ENCODE measurements at regions not wholly inside any gene's neighbourhood (a gene's known extent, or its start where the extent isn't known, plus 50 kb on each side); places are given as distances from the start of the nearest gene placed in this dataset.

DNA sequence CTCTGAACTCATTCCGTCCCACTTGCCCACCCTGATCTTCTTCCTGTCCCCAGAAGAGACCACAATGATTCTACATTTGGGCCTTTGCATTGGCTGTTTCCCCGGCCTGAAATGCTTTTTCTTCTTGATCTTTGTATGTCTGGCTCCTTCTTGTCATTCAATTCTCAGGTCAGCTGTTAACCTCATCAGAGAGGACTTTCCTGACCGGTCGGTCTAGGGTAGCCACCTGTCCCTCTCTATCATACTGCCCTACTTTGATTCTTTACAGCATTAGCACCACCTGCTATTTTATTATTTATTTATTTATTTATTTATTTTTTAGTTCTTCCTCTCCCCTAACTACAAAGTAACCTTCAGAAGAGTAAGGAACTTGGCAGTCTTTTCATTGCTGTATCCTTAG, 84.3 kb downstream of the DYRK2 start:
- H4K20me1 ChIP-seq (ENCODE audit: control insufficient read depth, insufficient read depth, low read depth, low read length), result no peaks in the 10 kb centered on the region
- no peaks in the 10 kb centered on the region for H3K9me3 ChIP-seq (ENCODE audit: control insufficient read depth, insufficient read depth, low read length)
- no peak overlapping the region for H3K4me2 ChIP-seq (ENCODE audit: low read length)
- no peaks in the 10 kb centered on the region for H3K4me1 ChIP-seq (ENCODE audit: control insufficient read depth, low read length)
- no peaks in the 10 kb centered on the region for H3K9me2 ChIP-seq (replicated peaks; ENCODE audit: control insufficient read depth, low read length)
- TF ChIP-seq EZH2phosphoT487 (IDR thresholded peaks at IDR 0.05; ENCODE audit: borderline replicate concordance, low read length), result no peak
- TF ChIP-seq, protein P1, sequence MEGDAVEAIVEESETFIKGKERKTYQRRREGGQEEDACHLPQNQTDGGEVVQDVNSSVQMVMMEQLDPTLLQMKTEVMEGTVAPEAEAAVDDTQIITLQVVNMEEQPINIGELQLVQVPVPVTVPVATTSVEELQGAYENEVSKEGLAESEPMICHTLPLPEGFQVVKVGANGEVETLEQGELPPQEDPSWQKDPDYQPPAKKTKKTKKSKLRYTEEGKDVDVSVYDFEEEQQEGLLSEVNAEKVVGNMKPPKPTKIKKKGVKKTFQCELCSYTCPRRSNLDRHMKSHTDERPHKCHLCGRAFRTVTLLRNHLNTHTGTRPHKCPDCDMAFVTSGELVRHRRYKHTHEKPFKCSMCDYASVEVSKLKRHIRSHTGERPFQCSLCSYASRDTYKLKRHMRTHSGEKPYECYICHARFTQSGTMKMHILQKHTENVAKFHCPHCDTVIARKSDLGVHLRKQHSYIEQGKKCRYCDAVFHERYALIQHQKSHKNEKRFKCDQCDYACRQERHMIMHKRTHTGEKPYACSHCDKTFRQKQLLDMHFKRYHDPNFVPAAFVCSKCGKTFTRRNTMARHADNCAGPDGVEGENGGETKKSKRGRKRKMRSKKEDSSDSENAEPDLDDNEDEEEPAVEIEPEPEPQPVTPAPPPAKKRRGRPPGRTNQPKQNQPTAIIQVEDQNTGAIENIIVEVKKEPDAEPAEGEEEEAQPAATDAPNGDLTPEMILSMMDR (IDR thresholded peaks at IDR 0.05; ENCODE audit: low read depth, low read length, poor library complexity, severe bottlenecking), result no peak
- H3K79me2 ChIP-seq (ENCODE audit: control insufficient read depth, low read length), result no peaks in the 10 kb centered on the region
- no peaks in the 10 kb centered on the region for H3F3A ChIP-seq (ENCODE audit: control insufficient read depth, insufficient read depth)
- H3K36me3 ChIP-seq (ENCODE audit: control insufficient read depth, low read length), result no peaks in the 10 kb centered on the region
- no peak overlapping the region for H3K27ac ChIP-seq (ENCODE audit: low read depth, low read length)
- no peak overlapping the region for H3K4me3 ChIP-seq (ENCODE audit: low read length)
- no peaks in the 10 kb centered on the region for H3K27me3 ChIP-seq (ENCODE audit: control insufficient read depth, low read length)

DNA sequence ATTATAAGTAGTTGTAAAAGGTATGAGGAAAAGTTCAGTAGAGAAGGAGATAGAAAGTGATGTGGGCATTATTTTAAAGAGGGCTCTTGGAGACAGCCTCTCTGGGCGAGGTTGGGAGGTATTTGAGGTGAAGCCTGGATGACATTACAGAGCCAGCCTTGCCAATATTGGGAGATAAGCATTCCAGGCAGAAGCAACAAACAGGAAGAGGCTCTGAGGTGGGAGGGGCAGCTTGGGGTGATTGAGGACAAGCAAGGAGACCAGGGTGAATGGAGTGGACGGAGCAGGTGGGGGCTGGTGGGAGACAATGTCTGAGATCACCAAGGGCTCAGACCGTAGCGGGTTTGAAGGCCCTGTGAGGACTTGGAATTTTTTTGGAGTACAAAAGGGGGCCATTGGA, 87.3 kb downstream of the DYRK2 start:
- Histone ChIP-seq H3K4me1 (ENCODE audit: control insufficient read depth, low read length) (no peaks in the 10 kb centered on the region), H3K27me3 (ENCODE audit: control insufficient read depth, low read length) (no peaks in the 10 kb centered on the region), H3K9me3 (ENCODE audit: control insufficient read depth, insufficient read depth, low read length) (no peaks in the 10 kb centered on the region), H4K20me1 (ENCODE audit: control insufficient read depth, insufficient read depth, low read depth, low read length) (no peaks in the 10 kb centered on the region), H3K4me3 (ENCODE audit: low read length) (no peak overlapping the region), H3K27ac (ENCODE audit: low read depth, low read length) (no peak overlapping the region), H3K4me2 (ENCODE audit: low read length) (no peak overlapping the region), H3K9me2 (replicated peaks; ENCODE audit: control insufficient read depth, low read length) (no peaks in the 10 kb centered on the region), H3K79me2 (ENCODE audit: control insufficient read depth, low read length) (no peaks in the 10 kb centered on the region), H3K36me3 (ENCODE audit: control insufficient read depth, low read length) (no peaks in the 10 kb centered on the region), H3F3A (ENCODE audit: control insufficient read depth, insufficient read depth) (no peaks in the 10 kb centered on the region)
- no peak for TF ChIP-seq EZH2phosphoT487 (IDR thresholded peaks at IDR 0.05; ENCODE audit: borderline replicate concordance, low read length)
- TF ChIP-seq, protein P1 (IDR thresholded peaks at IDR 0.05; ENCODE audit: low read depth, low read length, poor library complexity, severe bottlenecking), result no peak

DNA sequence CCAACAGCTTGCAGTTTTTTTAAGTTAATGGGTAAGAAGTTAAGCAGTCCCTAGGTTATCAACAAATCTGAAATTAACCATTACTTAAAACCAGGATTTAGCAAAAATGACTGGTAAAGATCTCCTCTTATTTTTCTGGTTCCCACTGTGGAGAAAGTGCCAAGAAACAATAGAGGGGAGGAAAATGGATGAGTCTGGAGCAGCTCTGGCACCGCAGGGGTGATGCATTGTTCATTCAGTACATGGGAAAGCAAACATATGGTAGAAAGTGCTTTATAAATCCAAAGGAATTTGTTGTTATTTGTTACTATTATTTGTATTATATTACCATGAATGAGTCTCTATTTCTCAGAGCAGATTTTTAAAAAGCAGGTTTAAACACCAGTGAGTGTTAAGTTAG, 92.2 kb downstream of the DYRK2 start:
- no peaks in the 10 kb centered on the region for H4K20me1 ChIP-seq (ENCODE audit: control insufficient read depth, insufficient read depth, low read depth, low read length)
- H3K36me3 ChIP-seq (ENCODE audit: control insufficient read depth, low read length), result no peaks in the 10 kb centered on the region
- TF ChIP-seq, protein P1 (IDR thresholded peaks at IDR 0.05; ENCODE audit: low read depth, low read length, poor library complexity, severe bottlenecking), result no peak
- no peak for TF ChIP-seq EZH2phosphoT487 (IDR thresholded peaks at IDR 0.05; ENCODE audit: borderline replicate concordance, low read length)
- H3K4me3 ChIP-seq (ENCODE audit: low read length), result no peak overlapping the region
- no peaks in the 10 kb centered on the region for H3K27me3 ChIP-seq (ENCODE audit: control insufficient read depth, low read length)
- H3K4me1 ChIP-seq (ENCODE audit: control insufficient read depth, low read length), result no peaks in the 10 kb centered on the region
- no peak overlapping the region for H3K27ac ChIP-seq (ENCODE audit: low read depth, low read length)
- H3K4me2 ChIP-seq (ENCODE audit: low read length), result no peak overlapping the region
- no peaks in the 10 kb centered on the region for H3K9me2 ChIP-seq (replicated peaks; ENCODE audit: control insufficient read depth, low read length)
- H3F3A ChIP-seq (ENCODE audit: control insufficient read depth, insufficient read depth), result no peaks in the 10 kb centered on the region
- no peaks in the 10 kb centered on the region for H3K79me2 ChIP-seq (ENCODE audit: control insufficient read depth, low read length)
- no peaks in the 10 kb centered on the region for H3K9me3 ChIP-seq (ENCODE audit: control insufficient read depth, insufficient read depth, low read length)

DNA sequence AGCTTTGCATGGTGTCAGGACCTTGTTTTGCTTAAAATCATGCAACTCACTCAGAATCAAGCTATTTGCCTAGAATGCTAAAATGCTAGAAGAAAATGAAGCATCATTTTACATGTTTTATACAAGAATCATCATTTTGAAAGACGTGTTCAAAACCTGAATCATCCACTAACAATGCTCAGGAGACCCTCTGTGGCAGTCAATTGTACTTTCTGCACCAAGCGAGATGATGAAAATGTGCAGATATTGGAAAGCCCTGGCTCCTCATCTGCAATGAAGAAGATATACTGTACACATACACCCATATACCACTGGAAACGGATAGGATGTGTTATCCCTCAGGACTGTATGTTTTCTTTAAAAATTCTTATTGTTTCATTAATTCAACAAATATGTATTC, 92.7 kb downstream of the DYRK2 start:
- H3K4me2 ChIP-seq (ENCODE audit: low read length), result no peak overlapping the region
- no peaks in the 10 kb centered on the region for H3K79me2 ChIP-seq (ENCODE audit: control insufficient read depth, low read length)
- H3K4me3 ChIP-seq (ENCODE audit: low read length), result no peak overlapping the region
- no peaks in the 10 kb centered on the region for H3K36me3 ChIP-seq (ENCODE audit: control insufficient read depth, low read length)
- no peaks in the 10 kb centered on the region for H3F3A ChIP-seq (ENCODE audit: control insufficient read depth, insufficient read depth)
- H3K9me3 ChIP-seq (ENCODE audit: control insufficient read depth, insufficient read depth, low read length), result no peaks in the 10 kb centered on the region
- H4K20me1 ChIP-seq (ENCODE audit: control insufficient read depth, insufficient read depth, low read depth, low read length), result no peaks in the 10 kb centered on the region
- H3K4me1 ChIP-seq (ENCODE audit: control insufficient read depth, low read length), result no peaks in the 10 kb centered on the region
- H3K27me3 ChIP-seq (ENCODE audit: control insufficient read depth, low read length), result no peaks in the 10 kb centered on the region
- no peaks in the 10 kb centered on the region for H3K9me2 ChIP-seq (replicated peaks; ENCODE audit: control insufficient read depth, low read length)
- H3K27ac ChIP-seq (ENCODE audit: low read depth, low read length), result no peak overlapping the region
- TF ChIP-seq, protein P1 (IDR thresholded peaks at IDR 0.05; ENCODE audit: low read depth, low read length, poor library complexity, severe bottlenecking), result no peak
- TF ChIP-seq EZH2phosphoT487 (IDR thresholded peaks at IDR 0.05; ENCODE audit: borderline replicate concordance, low read length), result no peak
